H1 (cell line): ENCODE measurements at regions not wholly inside any gene's neighbourhood (a gene's known extent, or its start where the extent isn't known, plus 50 kb on each side); places are given as distances from the start of the nearest gene placed in this dataset.

ENCODE experiments used
- CEBPB ChIP-seq: IDR thresholded peaks from 2 replicates; pipeline ENCODE4 v1.6.1; 2012; ENCODE audit warnings: low read depth, low read length
- HDAC2 ChIP-seq, 2 experiments: fragments of 300-600 bp in 1 of 2; sonication (generic) in 1 of 2; IDR thresholded peaks; 2 replicates each; pipeline ENCODE4 v1.6.1; 2011 to 2012; ENCODE audit warnings: low read depth in 2 of 2, low read length in 2 of 2, mild to moderate bottlenecking in 2 of 2, moderate library complexity in 2 of 2, borderline replicate concordance in 1 of 2, inconsistent platforms in 1 of 2

DNA sequence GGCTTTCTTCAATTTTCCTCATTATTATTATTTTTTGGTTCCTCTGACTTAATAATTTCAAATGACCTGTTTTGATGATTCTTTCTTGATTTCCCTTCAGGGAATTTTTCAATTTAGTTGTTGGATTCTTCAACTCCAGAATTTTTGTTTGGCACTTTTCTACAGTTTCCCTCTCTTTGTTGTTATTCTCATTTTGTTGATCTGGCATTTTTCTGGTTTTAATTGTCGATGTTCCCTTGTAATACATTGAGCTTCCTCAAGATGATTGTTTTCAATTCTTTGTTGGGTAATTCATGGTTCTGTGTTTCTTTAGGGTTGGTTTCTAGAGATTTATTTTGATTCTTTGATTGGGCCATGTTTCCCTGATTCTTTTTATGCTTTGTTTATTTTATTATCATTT, 67.8 kb upstream of the DNAJC1 start (continued):
- TF ChIP-seq CEBPB (no peak), HDAC2 (IDR thresholded peaks at IDR 0.05; ENCODE audit: borderline replicate concordance in 1 of 2, low read depth in 2 of 2, low read length in 2 of 2) (no peak)
